K562 (cell line): ENCODE measurements at regions not wholly inside any gene's neighbourhood (a gene's known extent, or its start where the extent isn't known, plus 50 kb on each side); places are given as distances from the start of the nearest gene placed in this dataset.

Experiments used
- CEBPB ChIP-seq: fragments of 450-650 bp; IDR thresholded peaks from 2 replicates; pipeline ENCODE4 v1.6.1; 2016; ENCODE audit warnings: missing genetic modification characterization, missing compliant biosample characterization
- CREM ChIP-seq: IDR thresholded peaks from 2 replicates; pipeline ENCODE4 v1.6.1; 2014; ENCODE audit warnings: antibody characterized with exemption, low read depth
- EZH2 ChIP-seq: IDR thresholded peaks from 2 replicates; pipeline ENCODE4 v1.6.1; 2012; ENCODE audit warnings: low read depth, mild to moderate bottlenecking, inconsistent platforms, low read length, borderline replicate concordance
- HDAC2 ChIP-seq: fragments of 450-650 bp; IDR thresholded peaks from 2 replicates; pipeline ENCODE4 v1.6.1; 2016; ENCODE audit warnings: mild to moderate bottlenecking
- KAT2B ChIP-seq: IDR thresholded peaks from one replicate; pipeline ENCODE4 v1.6.1; 2012; ENCODE audit warnings: low read depth, mild to moderate bottlenecking, control low read depth, inconsistent platforms, low read length, moderate library complexity
- PCBP2 ChIP-seq: fragments of 200-400 bp; formaldehyde crosslinking; IDR thresholded peaks from 2 replicates; pipeline ENCODE4 v1.6.1; 2018; ENCODE audit warnings: low read length, low read depth, mild to moderate bottlenecking, moderate library complexity; ENCODE audit not compliant: poor library complexity, severe bottlenecking
- SREBF1 ChIP-seq: fragments of 150-350 bp; IDR thresholded peaks from 2 replicates; pipeline ENCODE4 v1.6.1; 2014; ENCODE audit warnings: antibody characterized with exemption, low read depth, low read length, borderline replicate concordance
- ZFP36 ChIP-seq: fragments of 150-350 bp; IDR thresholded peaks from 2 replicates; pipeline ENCODE4 v1.6.1; 2018; ENCODE audit warnings: low read length, low read depth; ENCODE audit not compliant: partially characterized antibody
- ZNF232 ChIP-seq: sonication (generic); formaldehyde crosslinking; IDR thresholded peaks from 2 replicates; pipeline ENCODE4 v1.8.0; 2022; ENCODE audit warnings: mild to moderate bottlenecking, missing genetic modification reagents
- TF ChIP-seq, protein P1 (sequence below), 2 experiments: fragments of 450-650 bp; formaldehyde crosslinking in 1 of 2; IDR thresholded peaks; 2 replicates each; pipeline versions ENCODE4 v1.4.0 to v1.6.1; 2014 to 2020; ENCODE audit warnings: mild to moderate bottlenecking in 2 of 2, borderline replicate concordance in 1 of 2, low read depth in 1 of 2
- TF ChIP-seq, protein P2 (sequence below), 2 experiments: fragments of 450-650 bp in 1 of 2; IDR thresholded peaks; 2 replicates each; pipeline ENCODE4 v1.6.1; 2011 to 2017; ENCODE audit warnings: low read depth in 2 of 2, antibody characterized with exemption in 1 of 2, borderline replicate concordance in 1 of 2, low read length in 1 of 2, mild to moderate bottlenecking in 1 of 2, mixed read lengths in 1 of 2; ENCODE audit not compliant: control insufficient read depth in 1 of 2
- TF ChIP-seq, protein P3 (sequence below): fragments of 450-650 bp; IDR thresholded peaks from 2 replicates; pipeline ENCODE4 v1.6.1; 2018; ENCODE audit not compliant: partially characterized antibody

DNA sequence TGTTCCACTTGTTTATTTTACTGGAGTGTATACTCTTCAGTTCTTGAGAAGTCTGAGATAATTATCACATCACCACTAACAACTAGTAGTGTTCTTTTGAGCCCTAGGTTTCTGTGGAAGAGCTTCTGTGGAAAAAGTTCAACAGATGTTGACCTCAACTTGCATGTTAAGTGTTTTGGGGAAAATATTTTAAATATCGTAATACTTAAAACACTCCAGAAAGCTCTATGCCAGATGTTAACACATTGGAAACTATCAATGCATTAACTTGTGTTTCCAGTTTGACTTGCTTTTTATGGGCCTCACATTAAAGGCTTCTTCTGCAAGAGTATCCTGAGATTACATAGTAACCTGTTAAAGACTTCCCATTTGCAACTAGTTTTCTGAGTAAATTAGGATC, 173.1 kb downstream of the DUSP6 start:
- TF ChIP-seq, protein P1, sequence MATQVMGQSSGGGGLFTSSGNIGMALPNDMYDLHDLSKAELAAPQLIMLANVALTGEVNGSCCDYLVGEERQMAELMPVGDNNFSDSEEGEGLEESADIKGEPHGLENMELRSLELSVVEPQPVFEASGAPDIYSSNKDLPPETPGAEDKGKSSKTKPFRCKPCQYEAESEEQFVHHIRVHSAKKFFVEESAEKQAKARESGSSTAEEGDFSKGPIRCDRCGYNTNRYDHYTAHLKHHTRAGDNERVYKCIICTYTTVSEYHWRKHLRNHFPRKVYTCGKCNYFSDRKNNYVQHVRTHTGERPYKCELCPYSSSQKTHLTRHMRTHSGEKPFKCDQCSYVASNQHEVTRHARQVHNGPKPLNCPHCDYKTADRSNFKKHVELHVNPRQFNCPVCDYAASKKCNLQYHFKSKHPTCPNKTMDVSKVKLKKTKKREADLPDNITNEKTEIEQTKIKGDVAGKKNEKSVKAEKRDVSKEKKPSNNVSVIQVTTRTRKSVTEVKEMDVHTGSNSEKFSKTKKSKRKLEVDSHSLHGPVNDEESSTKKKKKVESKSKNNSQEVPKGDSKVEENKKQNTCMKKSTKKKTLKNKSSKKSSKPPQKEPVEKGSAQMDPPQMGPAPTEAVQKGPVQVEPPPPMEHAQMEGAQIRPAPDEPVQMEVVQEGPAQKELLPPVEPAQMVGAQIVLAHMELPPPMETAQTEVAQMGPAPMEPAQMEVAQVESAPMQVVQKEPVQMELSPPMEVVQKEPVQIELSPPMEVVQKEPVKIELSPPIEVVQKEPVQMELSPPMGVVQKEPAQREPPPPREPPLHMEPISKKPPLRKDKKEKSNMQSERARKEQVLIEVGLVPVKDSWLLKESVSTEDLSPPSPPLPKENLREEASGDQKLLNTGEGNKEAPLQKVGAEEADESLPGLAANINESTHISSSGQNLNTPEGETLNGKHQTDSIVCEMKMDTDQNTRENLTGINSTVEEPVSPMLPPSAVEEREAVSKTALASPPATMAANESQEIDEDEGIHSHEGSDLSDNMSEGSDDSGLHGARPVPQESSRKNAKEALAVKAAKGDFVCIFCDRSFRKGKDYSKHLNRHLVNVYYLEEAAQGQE (IDR thresholded peaks at IDR 0.05; ENCODE audit: borderline replicate concordance), result no peak
- TF ChIP-seq, protein P1 (CRISPR knock-in tag; IDR thresholded peaks at IDR 0.05; ENCODE audit: low read depth), result no peak
- no peak for TF ChIP-seq CREM
- TF ChIP-seq KAT2B, result no peak
- TF ChIP-seq HDAC2, result no peak
- no peak for TF ChIP-seq PCBP2
- TF ChIP-seq ZFP36, result no peak
- no peak for TF ChIP-seq ZNF232 (CRISPR knock-in tag)
- TF ChIP-seq, protein P2, sequence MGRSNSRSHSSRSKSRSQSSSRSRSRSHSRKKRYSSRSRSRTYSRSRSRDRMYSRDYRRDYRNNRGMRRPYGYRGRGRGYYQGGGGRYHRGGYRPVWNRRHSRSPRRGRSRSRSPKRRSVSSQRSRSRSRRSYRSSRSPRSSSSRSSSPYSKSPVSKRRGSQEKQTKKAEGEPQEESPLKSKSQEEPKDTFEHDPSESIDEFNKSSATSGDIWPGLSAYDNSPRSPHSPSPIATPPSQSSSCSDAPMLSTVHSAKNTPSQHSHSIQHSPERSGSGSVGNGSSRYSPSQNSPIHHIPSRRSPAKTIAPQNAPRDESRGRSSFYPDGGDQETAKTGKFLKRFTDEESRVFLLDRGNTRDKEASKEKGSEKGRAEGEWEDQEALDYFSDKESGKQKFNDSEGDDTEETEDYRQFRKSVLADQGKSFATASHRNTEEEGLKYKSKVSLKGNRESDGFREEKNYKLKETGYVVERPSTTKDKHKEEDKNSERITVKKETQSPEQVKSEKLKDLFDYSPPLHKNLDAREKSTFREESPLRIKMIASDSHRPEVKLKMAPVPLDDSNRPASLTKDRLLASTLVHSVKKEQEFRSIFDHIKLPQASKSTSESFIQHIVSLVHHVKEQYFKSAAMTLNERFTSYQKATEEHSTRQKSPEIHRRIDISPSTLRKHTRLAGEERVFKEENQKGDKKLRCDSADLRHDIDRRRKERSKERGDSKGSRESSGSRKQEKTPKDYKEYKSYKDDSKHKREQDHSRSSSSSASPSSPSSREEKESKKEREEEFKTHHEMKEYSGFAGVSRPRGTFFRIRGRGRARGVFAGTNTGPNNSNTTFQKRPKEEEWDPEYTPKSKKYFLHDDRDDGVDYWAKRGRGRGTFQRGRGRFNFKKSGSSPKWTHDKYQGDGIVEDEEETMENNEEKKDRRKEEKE (IDR thresholded peaks at IDR 0.05; ENCODE audit: borderline replicate concordance in 1 of 2, control insufficient read depth in 1 of 2, low read depth in 2 of 2, low read length in 1 of 2), result no peak
- TF ChIP-seq CEBPB (tag), result no peak
- TF ChIP-seq, protein P3, sequence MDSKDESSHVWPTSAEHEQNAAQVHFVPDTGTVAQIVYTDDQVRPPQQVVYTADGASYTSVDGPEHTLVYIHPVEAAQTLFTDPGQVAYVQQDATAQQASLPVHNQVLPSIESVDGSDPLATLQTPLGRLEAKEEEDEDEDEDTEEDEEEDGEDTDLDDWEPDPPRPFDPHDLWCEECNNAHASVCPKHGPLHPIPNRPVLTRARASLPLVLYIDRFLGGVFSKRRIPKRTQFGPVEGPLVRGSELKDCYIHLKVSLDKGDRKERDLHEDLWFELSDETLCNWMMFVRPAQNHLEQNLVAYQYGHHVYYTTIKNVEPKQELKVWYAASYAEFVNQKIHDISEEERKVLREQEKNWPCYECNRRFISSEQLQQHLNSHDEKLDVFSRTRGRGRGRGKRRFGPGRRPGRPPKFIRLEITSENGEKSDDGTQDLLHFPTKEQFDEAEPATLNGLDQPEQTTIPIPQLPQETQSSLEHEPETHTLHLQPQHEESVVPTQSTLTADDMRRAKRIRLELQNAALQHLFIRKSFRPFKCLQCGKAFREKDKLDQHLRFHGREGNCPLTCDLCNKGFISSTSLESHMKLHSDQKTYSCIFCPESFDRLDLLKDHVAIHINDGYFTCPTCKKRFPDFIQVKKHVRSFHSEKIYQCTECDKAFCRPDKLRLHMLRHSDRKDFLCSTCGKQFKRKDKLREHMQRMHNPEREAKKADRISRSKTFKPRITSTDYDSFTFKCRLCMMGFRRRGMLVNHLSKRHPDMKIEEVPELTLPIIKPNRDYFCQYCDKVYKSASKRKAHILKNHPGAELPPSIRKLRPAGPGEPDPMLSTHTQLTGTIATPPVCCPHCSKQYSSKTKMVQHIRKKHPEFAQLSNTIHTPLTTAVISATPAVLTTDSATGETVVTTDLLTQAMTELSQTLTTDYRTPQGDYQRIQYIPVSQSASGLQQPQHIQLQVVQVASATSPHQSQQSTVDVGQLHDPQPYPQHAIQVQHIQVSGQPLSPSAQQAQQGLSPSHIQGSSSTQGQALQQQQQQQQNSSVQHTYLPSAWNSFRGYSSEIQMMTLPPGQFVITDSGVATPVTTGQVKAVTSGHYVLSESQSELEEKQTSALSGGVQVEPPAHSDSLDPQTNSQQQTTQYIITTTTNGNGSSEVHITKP, result no peak
- no peak for TF ChIP-seq SREBF1
- TF ChIP-seq EZH2, result no peak
